ENCODE measurements at regions not wholly inside any gene's neighbourhood (a gene's known extent, or its start where the extent isn't known, plus 50 kb on each side); places are given as distances from the start of the nearest gene placed in this dataset.
"Not testable (repeated sequence)": the region's sequence is repeated elsewhere in the genome, so short reads cannot be mapped to it uniquely, and the experiment has no call there.

DNA sequence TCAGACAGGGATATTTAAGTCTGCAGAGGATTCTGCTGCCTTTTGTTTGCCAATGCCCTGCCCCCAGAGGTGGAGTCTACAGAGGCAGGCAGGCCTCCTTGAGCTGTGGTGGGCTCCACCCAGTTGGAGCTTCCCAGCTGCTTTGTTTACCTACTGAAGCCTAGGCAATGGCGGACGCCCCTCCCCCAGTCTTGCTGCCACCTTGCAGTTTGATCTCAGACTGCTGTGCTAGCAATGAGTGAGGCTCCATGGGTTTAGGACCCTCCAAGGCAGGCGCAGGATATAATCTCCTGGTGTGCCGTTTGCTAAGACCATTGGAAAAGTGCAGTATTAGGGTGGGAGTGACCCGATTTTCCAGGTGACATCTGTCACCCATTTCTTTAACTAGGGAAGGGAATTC, 132.7 kb downstream of the UNC93B1 start:
- not testable (repeated sequence) for DNase-seq

DNA sequence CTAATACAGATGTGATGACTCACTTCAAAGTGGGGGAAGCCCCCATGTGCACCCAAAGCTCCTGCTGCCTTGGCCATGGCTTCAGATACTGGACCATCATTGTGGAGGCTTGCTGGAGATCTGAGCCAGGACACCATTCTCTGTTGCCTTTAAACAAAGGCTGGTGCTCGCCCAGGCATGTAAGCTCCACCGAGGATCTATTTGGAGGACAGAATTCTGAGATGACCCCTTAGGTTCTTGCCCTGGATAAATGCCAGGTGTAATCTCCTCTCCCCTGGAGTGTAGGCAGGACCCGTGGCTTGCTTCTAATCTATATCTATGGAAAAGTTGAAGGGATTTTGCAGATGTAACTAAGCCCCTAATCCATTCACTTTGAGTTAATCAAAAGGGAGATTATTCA, 141.0 kb downstream of the UNC93B1 start:
- DNase-seq: not testable (repeated sequence)

DNA sequence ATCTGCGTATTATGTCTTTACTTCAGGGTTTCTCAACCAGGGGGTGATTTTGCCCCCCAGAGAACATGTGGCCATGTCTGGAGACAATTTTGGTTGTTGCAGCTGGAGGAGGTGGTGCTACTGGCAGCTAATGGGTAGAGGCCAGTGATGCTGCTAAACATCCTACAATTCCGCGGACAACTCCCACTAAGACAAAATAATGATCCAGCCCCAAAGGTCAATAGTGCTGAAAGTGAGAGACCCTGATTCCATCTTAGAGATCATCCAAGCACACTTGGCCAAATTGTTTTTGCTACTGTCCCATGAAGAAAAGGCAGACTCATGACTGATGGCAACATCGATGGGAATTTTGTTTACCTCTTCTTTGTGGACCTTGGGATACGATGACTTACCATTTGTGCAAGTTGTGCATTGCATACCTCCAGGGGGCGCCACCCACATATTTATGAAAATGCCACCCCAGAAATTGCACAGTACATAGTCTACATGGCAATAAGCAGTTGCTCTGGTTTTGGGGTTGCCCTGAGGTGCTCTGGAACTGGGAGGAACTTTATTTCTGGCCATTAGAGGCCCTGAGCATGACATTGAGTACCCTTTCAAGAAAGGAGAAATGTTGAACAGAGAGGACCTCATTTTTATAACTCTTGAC, 144.3 kb downstream of the UNC93B1 start:
- DNase-seq: not testable (repeated sequence)

DNA sequence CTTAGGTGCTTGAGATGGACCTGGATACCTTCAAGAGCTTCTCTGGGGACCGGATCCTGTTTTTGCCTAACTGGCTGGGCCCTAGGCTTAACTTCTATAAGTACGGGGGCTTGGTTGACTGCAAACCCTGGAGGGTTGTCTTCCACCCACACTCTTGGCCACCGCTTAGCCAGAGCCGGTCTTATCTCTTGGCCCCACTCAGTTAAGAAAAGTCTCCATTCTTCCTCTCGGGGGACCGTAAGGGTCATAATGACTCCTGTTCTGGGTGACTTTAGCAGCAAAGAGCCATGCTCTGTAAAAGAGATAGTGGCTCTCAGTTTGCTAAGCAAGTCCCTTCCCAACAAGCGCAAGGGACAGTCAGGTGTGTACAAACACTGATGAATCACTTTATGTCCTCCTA, 153.2 kb downstream of the UNC93B1 start:
- DNase-seq: not testable (repeated sequence)

DNA sequence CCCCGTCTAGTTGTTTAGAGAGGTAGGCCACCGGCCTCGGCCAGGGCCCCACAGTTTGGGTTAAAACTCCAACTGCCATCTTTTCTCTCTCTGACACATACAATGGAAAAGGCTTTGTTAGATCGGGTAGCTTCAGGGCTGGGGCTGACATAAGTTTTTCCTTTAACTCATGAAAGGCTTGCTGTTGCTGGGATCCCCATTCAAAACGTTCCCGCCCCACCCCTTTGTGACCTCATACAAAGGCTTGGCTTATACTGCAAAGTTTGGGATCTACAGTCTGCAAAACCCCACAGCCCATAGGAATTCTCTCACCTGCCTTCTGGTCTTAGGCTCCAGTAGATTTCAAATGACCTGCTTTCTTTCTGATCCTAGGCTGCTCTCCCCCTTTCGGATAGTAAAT, 154.1 kb downstream of the UNC93B1 start:
- DNase-seq: not testable (repeated sequence)

- not testable (repeated sequence) for DNase-seq
Measured at GRCh38 chr11:67847896-67848875, 155.7 kb downstream of the UNC93B1 start.

DNA sequence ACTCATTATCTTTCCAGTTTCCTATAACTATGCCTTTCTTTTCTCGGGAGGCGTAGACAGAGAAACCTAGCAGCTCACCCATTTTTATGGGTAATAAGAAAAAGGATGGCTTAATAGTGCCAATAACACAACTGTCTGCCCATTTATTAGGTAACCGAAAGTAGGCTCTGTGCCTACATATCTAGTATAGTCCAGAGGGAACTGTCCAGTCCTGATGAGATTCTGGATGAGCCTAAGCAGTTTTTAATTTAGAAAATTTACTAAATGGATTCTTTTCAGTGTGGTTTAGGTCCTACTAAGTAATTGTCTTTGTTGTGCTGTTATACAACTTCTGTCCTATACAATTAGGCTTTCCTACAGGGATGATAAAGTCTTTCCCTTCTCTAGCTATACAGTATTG, 157.6 kb downstream of the UNC93B1 start:
- DNase-seq: not testable (repeated sequence)

DNA sequence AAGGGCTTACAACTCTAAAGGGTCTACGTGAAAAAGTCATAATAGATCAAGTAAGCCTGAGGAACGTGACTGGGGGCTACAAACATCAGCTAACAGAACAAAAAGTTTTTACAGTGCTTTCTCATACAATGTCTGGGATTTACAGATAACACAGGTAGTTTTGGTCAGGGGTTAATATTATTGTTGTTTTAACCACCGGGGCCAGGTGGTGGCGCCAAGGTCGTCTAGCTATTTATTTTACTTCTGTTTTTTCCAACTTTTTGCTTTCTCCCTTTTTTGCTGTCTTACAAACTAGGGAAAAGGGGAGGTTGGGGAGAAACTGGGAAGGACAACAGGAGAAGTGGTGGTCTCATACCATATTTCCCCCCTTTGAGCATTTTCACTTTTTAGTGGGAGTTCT, 158.6 kb downstream of the UNC93B1 start:
- not testable (repeated sequence) for DNase-seq

DNA sequence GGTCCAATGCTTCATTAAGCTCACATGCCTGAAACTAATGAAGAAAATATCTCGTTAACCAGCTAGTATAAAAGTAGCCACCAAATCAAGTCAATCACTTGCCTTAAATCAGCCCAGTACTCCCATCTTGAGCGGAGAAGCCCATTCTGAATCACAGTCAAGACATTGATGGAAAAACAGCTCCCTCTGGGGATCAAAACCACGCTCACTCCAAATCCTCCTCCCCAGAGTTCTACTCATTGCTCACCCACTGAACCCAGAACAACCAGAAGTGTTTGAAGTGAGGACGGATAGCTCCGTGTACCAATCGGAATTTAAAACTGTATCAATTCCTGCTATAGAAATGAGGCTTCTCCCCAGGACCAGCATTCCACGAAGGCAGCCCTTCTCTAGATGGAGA, 163.3 kb downstream of the UNC93B1 start:
- not testable (repeated sequence) for DNase-seq

GRCh38 chr11:67830152-67830551, 155.7 kb upstream of the ALDH3B2 start:
- DNase-seq: not testable (repeated sequence)

GRCh38 chr11:67826951-67827296, 152.5 kb upstream of the ALDH3B2 start:
- not testable (repeated sequence) for DNase-seq

- not testable (repeated sequence) for DNase-seq
Measured at GRCh38 chr11:67826028-67826950, 151.9 kb upstream of the ALDH3B2 start.

DNA sequence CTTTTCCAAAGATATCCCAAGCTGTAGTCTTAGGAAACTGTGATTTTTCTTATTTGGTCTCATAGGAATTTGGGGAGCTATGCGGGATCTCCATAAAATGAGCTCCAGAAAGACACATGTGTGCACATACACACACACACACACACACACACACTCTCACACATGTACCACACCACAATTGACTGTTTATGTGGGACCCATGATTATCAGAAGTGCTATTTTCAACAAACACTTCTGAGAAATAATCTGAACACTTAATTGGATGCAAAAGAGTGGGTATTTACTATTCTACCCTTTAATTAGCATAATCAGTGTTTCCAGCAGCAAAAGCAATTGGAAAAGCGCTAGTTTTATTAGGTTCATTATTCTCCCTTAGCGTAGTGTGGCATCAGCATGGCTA, 150.4 kb upstream of the ALDH3B2 start:
- DNase-seq: not testable (repeated sequence)

- DNase-seq: no peak
Measured at GRCh38 chr11:67820081-67820480, 145.7 kb upstream of the ALDH3B2 start.

DNA sequence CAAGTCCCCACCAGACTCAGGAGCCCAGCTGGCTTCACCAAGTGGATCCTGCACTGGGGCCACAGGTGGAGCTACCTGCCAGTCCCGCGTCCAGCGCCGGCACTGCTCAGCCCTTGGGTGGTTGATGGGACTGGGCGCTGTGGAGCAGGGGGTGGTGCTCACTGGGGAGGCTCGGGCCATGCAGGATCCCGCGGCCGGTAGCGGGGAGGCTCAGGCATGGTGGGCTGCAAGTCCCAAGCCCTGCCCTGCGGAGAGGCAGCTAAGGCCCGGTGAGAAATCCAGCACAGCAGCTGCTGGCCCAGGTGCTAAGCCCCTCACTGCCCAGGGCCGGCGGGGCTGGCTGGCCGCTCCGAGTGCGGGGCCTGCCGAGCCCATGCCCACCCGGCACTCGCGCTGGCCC, 143.1 kb upstream of the ALDH3B2 start:
- DNase-seq: not testable (repeated sequence)

DNA sequence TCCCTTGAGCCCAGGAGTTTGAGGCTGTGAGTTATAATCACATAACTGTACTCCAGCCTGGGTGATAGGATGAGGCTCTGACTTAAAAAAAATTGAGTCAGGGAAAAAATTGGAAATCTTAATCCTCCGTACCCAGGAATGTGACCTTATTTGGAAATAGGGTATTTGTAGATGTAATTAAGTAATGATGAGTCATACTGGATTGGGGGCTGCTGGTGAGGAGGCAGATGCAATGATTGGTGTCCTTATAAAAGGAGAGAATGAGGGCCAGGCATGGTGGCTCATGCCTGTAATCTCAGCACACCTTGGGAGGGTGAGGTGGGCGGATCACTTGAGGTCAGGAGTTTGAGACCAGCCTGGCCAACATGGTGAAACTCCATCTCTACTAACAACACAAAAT, 134.9 kb upstream of the ALDH3B2 start:
- DNase-seq: not testable (repeated sequence)

DNA sequence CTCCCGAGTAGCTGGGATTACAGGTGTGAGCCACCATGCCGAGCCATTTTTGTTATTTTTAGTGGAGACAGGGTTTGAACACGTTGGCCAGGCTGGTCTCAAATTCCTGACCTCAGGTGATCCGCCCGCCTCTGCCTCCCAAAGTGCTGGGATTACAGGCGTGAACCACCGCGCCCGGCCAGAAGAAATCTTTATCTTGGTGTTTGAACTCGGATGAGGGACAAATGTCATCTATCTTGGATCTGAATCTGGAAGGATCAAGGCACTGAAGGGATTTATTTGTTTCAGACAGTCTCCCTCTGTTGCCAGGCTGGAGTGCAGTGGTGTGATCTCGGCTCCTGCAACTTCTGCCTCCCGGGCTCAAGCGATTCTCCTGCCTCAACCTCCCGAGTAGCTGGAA, 133.5 kb upstream of the ALDH3B2 start:
- not testable (repeated sequence) for DNase-seq

DNA sequence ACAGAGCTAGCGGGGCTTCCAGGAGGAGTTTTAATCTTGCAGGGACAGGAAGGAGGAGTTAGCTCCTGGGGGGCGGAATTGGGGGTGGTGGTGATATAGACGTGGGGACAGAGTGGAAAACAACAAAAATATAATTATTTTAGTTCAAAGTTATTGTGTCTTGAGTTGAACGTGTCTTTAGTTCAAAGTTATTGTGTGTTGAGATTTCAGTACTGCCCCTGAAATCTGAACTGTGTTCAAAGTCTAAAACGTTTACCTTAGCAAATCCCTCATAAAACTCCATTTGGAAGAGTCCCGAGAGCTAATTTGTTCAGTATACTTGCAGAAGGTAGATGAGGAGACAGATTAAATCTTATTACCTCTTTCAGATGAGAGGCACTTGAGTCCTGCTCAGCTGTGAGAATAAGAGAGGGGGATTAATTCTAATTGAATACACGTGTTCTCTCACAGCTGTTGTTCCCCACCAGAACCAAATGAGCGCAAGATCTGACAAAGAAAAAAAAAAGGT, 132.4 kb upstream of the ALDH3B2 start:
- DNase-seq: not testable (repeated sequence)

GRCh38 chr11:67806183-67806582, 131.8 kb upstream of the ALDH3B2 start:
- DNase-seq: not testable (repeated sequence)

DNA sequence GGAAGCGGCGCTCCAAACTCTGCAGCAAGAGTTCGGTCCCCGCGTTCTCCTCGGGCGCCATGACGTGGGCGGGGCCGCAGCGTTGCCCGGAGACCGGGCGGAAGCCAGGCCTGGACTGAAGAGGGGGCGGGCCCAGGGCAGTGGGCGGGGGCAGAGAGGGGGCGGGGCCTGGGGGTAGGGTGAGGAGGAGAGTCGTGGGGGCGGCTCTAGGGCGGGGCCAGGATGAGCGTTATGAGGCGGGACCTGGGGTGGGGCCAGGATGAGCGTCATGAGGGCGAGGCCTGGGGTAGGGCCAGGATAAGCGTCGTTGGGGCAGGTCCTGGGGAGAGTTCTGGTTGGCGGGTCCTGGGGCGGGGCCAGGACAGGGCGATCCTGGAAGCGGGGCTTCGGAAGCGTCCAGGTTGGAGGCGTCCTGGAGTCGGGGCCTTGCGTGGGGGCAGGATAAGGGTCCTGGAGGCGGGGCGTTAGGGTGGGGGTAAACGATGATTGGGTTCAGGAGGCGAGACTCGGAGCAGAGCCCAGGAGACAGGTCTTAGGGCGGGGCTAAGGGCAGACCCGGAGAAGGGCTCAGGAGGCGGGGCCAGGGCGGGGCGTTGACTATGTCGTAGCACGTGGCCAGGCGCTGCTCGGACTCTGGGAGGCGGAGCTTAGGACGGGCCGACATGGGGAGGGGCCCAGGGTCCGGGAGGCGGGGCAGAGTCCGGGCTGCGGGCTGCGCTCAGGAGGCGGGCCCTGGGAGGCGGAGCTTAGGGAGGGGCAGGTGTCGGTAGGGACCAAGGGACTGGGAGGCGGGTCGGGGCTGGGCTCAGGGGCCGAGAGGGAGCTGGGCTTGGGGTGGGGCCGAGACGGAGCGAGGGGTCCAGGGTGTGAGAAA, 131.1 kb upstream of the ALDH3B2 start:
- DNase-seq: peak; percentile 99

GRCh38 chr11:67804435-67805252, 130.2 kb upstream of the ALDH3B2 start:
- not testable (repeated sequence) for DNase-seq

All from GDM1 (cell line).